ENCODE measurements at regions not wholly inside any gene's neighbourhood (a gene's known extent, or its start where the extent isn't known, plus 50 kb on each side); places are given as distances from the start of the nearest gene placed in this dataset.

- DNase-seq (ENCODE audit: low read depth): no peak
Observed at GRCh38 chr18:45562567-45563479, 52.5 kb upstream of the SLC14A2 start.

- no peak for DNase-seq (ENCODE audit: low read depth)
Observed at GRCh38 chr18:45565280-45565970, 49.9 kb upstream of the SLC14A2 start.
